ENCODE measurements at regions not wholly inside any gene's neighbourhood (a gene's known extent, or its start where the extent isn't known, plus 50 kb on each side); places are given as distances from the start of the nearest gene placed in this dataset.

- no peaks in the 10 kb centered on the region for H3K36me3 ChIP-seq (ENCODE audit: control insufficient read depth in 2 of 3, insufficient read depth in 3 of 3, low read length in 3 of 3)
- H3K27me3 ChIP-seq (ENCODE audit: control insufficient read depth, insufficient read depth, low read length): no peaks in the 10 kb centered on the region
- H3K4me3 ChIP-seq (ENCODE audit: low read length in 3 of 3): peak overlapping the region in 1 of 3 donors; percentile 10
- no peak for TF ChIP-seq CTCF (IDR thresholded peaks at IDR 0.05; ENCODE audit: borderline replicate concordance, extremely low read depth, insufficient read depth)
- H3K27ac ChIP-seq (ENCODE audit: low read depth in 2 of 2, low read length in 2 of 2): peak overlapping the region; percentile 19 to 48
- no peaks in the 10 kb centered on the region for H3K9me3 ChIP-seq (ENCODE audit: control insufficient read depth in 2 of 3, insufficient read depth in 1 of 3, low read length in 3 of 3)
- DNase-seq (peak in 1 of 5 donors; percentile 24), FAIRE-seq (no peak)
- intact Hi-C loops (cut with DNase I): no loop called here
- peaks cover 0 to 7% (median 3%) of the 10 kb centered on the region in 3 donors for H3K4me1 ChIP-seq (ENCODE audit: control insufficient read depth in 2 of 3, insufficient read depth in 2 of 3, low read depth in 1 of 3, low read length in 3 of 3)
- H3K9ac ChIP-seq (ENCODE audit: low read length in 3 of 3): no peak overlapping the region
Measured at GRCh38 chr3:56921573-56922453, 120.1 kb upstream of the ARHGEF3 start.

GRCh38 chr3:56919797-56920195 is 118.0 kb upstream of the ARHGEF3 start:
- Histone ChIP-seq H3K9me3 (ENCODE audit: control insufficient read depth in 2 of 3, insufficient read depth in 1 of 3, low read length in 3 of 3) (no peaks in the 10 kb centered on the region), H3K4me3 (ENCODE audit: low read length in 3 of 3) (no peak overlapping the region), H3K9ac (ENCODE audit: low read length in 3 of 3) (no peak overlapping the region), H3K27ac (ENCODE audit: low read depth in 2 of 2, low read length in 2 of 2) (no peak overlapping the region), H3K36me3 (ENCODE audit: control insufficient read depth in 2 of 3, insufficient read depth in 3 of 3, low read length in 3 of 3) (no peaks in the 10 kb centered on the region), H3K4me1 (ENCODE audit: control insufficient read depth in 2 of 3, insufficient read depth in 2 of 3, low read depth in 1 of 3, low read length in 3 of 3) (peaks cover 0 to 4% (median 0%) of the 10 kb centered on the region in 3 donors), H3K27me3 (ENCODE audit: control insufficient read depth, insufficient read depth, low read length) (no peaks in the 10 kb centered on the region)
- intact Hi-C loops (cut with DNase I): no loop called here
- no peak for TF ChIP-seq CTCF (IDR thresholded peaks at IDR 0.05; ENCODE audit: borderline replicate concordance, extremely low read depth, insufficient read depth)
- no peak for FAIRE-seq
- no peak for DNase-seq

- H3K36me3 ChIP-seq (ENCODE audit: control insufficient read depth in 2 of 3, insufficient read depth in 3 of 3, low read length in 3 of 3): no peaks in the 10 kb centered on the region
- no peak overlapping the region for H3K27ac ChIP-seq (ENCODE audit: low read depth in 2 of 2, low read length in 2 of 2)
- no peaks in the 10 kb centered on the region for H3K27me3 ChIP-seq (ENCODE audit: control insufficient read depth, insufficient read depth, low read length)
- H3K9me3 ChIP-seq (ENCODE audit: control insufficient read depth in 2 of 3, insufficient read depth in 1 of 3, low read length in 3 of 3): no peaks in the 10 kb centered on the region
- H3K4me1 ChIP-seq (ENCODE audit: control insufficient read depth in 2 of 3, insufficient read depth in 2 of 3, low read depth in 1 of 3, low read length in 3 of 3): peaks cover 0 to 3% (median 0%) of the 10 kb centered on the region in 3 donors
- DNase-seq: no peak
- no peak for FAIRE-seq
- no peak for TF ChIP-seq CTCF (IDR thresholded peaks at IDR 0.05; ENCODE audit: borderline replicate concordance, extremely low read depth, insufficient read depth)
- no peak overlapping the region for H3K9ac ChIP-seq (ENCODE audit: low read length in 3 of 3)
- intact Hi-C loops (cut with DNase I): no loop called here
- no peak overlapping the region for H3K4me3 ChIP-seq (ENCODE audit: low read length in 3 of 3)
Measured at GRCh38 chr3:56919137-56919796, 117.5 kb upstream of the ARHGEF3 start.

Data from kidney (tissue), 13 donors.